ENCODE measurements at regions not wholly inside any gene's neighbourhood (a gene's known extent, or its start where the extent isn't known, plus 50 kb on each side); places are given as distances from the start of the nearest gene placed in this dataset.

DNA sequence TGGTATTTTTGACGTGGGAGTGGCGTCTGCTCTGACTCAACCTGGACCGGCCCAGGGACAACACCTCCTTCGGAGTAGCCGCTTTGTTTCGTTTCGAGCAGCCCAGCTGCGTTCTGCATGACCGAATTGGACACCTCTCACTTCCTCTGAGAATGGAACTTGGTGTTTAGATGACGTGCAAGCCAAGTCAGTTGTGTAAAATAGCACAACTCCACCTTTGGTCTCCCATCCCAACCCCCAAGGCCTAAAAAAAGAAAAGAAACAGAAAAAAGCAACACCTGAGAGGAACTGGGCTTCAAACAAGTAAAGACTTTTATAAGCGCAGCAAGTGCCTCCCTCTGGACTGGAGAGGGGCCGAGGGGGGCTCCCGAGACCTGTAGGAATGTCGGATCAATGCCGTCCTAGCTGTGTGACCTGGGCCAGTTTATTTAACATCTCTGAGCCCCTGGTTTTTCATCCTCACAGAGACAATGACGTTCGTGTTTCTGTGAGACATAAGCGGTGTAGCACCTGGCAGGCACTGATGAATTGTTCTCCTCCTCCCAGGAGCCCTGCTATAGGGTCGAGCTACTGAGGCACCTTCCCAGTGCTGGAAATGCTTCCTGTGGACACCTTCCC lies 52.0 kb upstream of the SMNDC1 start:
- BruUV-seq (replicated peaks), result no TSS peak
- no peaks in the 10 kb centered on the region for H4K20me1 ChIP-seq (ENCODE audit: control insufficient read depth, insufficient read depth)
- POLR2A ChIA-PET, result interaction anchor here (0.6 to 6.4 kb wide), 18 partner anchors 10 to 485 kb away, joined by 3 to 102 read pairs (median 5); partner anchors contain the start of gene DUSP5
- no peaks in the 10 kb centered on the region for H3K79me2 ChIP-seq (ENCODE audit: control insufficient read depth, insufficient read depth, low read length)
- SMC1A ChIA-PET (ENCODE audit: uncharacterized antibody, unreplicated experiment), result interaction anchor here (0.8 to 11.1 kb wide), 22 partner anchors 10 to 215 kb away, joined by 3 to 283 read pairs (median 9); partner anchors contain the start of gene DUSP5
- H3K27ac ChIP-seq (ENCODE audit: control insufficient read depth, insufficient read depth), result peak overlapping the region; percentile 100
- WGBS (ENCODE audit: insufficient coverage, insufficient replicate concordance, low lambda C conversion rate, missing lambda C conversion rate), result 0% methylated on average over 19 of the region's 19 CpGs
- peaks cover 62% of the 10 kb centered on the region for H3K4me1 ChIP-seq (ENCODE audit: control insufficient read depth, insufficient read depth, low read length)
- peak; percentile 97 for FAIRE-seq
- peak; percentile 100 for DNase-seq (ENCODE audit: low read depth, low spot score)
- H3K4me3 ChIP-seq, result peak overlapping the region; percentile 58; the same call in 1 of the 2 replicates
- intact Hi-C loops (cut with micrococcal nuclease; ENCODE audit: unreplicated experiment) (loop anchor here (1.0 to 2.0 kb wide), 8 partner anchors 30 to 180 kb away; partner anchors contain the start of gene DUSP5), in situ Hi-C loops (cut with MboI) (loop anchor here (5.0 kb wide), 2 partner anchors 56 to 146 kb away; no protein-coding TSS in a partner anchor)
- no peak overlapping the region; the same call in 1 of the 2 replicates for H2AFZ ChIP-seq (ENCODE audit: control insufficient read depth, low read depth, low read length)
- H3K36me3 ChIP-seq (ENCODE audit: control insufficient read depth in 2 of 2, insufficient read depth in 2 of 2, low read length in 1 of 2), result no peaks in the 10 kb centered on the region
- RAD21 ChIA-PET (ENCODE audit: unreplicated experiment), result interaction anchor here (0.8 to 6.9 kb wide), 20 partner anchors 10 to 193 kb away, joined by 3 to 325 read pairs (median 8); partner anchors contain the start of genes DUSP5 and SMNDC1
- H3K9ac ChIP-seq (ENCODE audit: control insufficient read depth, insufficient read depth, low read length), result peak overlapping the region; percentile 98
- CTCF ChIA-PET, result interaction anchor here (1.3 to 8.7 kb wide), 9 partner anchors 10 to 190 kb away, joined by 5 to 251 read pairs (median 17); partner anchors contain the start of gene DUSP5
- H3K27me3 ChIP-seq (replicated peaks in 1 of 2; ENCODE audit: control insufficient read depth in 2 of 2, insufficient read depth in 2 of 2, low read length in 1 of 2), result no peaks in the 10 kb centered on the region
- peak; percentile 76 for ATAC-seq
- no peaks in the 10 kb centered on the region; the same call in 2 of the 3 replicates for H3K9me3 ChIP-seq (replicated peaks; ENCODE audit: control insufficient read depth, insufficient read depth, low read length)
- H3K4me2 ChIP-seq (ENCODE audit: control insufficient read depth, insufficient read depth), result peak overlapping the region; percentile 100
- peak; percentile 99 for TF ChIP-seq RELA (IDR thresholded peaks at IDR 0.05; ENCODE audit: borderline replicate concordance, partially characterized antibody)
- TF ChIP-seq BHLHE40 (IDR thresholded peaks at IDR 0.05; ENCODE audit: borderline replicate concordance in 1 of 2, low read depth in 2 of 2, low read length in 1 of 2), result peak; percentile 91 to 94
- TF ChIP-seq, protein P1, sequence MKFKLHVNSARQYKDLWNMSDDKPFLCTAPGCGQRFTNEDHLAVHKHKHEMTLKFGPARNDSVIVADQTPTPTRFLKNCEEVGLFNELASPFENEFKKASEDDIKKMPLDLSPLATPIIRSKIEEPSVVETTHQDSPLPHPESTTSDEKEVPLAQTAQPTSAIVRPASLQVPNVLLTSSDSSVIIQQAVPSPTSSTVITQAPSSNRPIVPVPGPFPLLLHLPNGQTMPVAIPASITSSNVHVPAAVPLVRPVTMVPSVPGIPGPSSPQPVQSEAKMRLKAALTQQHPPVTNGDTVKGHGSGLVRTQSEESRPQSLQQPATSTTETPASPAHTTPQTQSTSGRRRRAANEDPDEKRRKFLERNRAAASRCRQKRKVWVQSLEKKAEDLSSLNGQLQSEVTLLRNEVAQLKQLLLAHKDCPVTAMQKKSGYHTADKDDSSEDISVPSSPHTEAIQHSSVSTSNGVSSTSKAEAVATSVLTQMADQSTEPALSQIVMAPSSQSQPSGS (IDR thresholded peaks at IDR 0.05; ENCODE audit: low read length), result no peak
- peak; percentile 99 for TF ChIP-seq IRF4 (IDR thresholded peaks at IDR 0.05; ENCODE audit: low read depth, low read length)
- TF ChIP-seq ESRRA (IDR thresholded peaks at IDR 0.05; ENCODE audit: low read length), result 0 out of 2 replicates have a peak, but pooled peaks have one; percentile 75
- no peak for TF ChIP-seq CBX3 (IDR thresholded peaks at IDR 0.05; ENCODE audit: borderline replicate concordance, low read depth)
- TF ChIP-seq PAX8 (IDR thresholded peaks at IDR 0.05), result peak; percentile 97
- peak; percentile 99 for TF ChIP-seq STAT3 (IDR thresholded peaks at IDR 0.05; ENCODE audit: low read depth, low read length)
- 0 out of 2 replicates have a peak, but pooled peaks have one; percentile 35 for TF ChIP-seq TAF1 (IDR thresholded peaks at IDR 0.05; ENCODE audit: borderline replicate concordance, low read depth, low read length)
- peak; percentile 99 for TF ChIP-seq NR2F1 (conservative IDR thresholded peaks at IDR 0.05)
- TF ChIP-seq MTA2 (IDR thresholded peaks at IDR 0.05; ENCODE audit: low read depth), result peak; percentile 100
- TF ChIP-seq ZNF217 (IDR thresholded peaks at IDR 0.05), result 0 out of 2 replicates have a peak, but pooled peaks have one; percentile 13
- TF ChIP-seq, protein P2, sequence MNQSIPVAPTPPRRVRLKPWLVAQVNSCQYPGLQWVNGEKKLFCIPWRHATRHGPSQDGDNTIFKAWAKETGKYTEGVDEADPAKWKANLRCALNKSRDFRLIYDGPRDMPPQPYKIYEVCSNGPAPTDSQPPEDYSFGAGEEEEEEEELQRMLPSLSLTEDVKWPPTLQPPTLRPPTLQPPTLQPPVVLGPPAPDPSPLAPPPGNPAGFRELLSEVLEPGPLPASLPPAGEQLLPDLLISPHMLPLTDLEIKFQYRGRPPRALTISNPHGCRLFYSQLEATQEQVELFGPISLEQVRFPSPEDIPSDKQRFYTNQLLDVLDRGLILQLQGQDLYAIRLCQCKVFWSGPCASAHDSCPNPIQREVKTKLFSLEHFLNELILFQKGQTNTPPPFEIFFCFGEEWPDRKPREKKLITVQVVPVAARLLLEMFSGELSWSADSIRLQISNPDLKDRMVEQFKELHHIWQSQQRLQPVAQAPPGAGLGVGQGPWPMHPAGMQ (IDR thresholded peaks at IDR 0.05; ENCODE audit: borderline replicate concordance), result 0 out of 2 replicates have a peak, but pooled peaks have one; percentile 41
- no peak for TF ChIP-seq RB1 (IDR thresholded peaks at IDR 0.05; ENCODE audit: borderline replicate concordance)
- TF ChIP-seq FOXK2 (IDR thresholded peaks at IDR 0.05), result peak; percentile 87
- TF ChIP-seq TBL1XR1 (IDR thresholded peaks at IDR 0.05; ENCODE audit: low read depth, low read length), result peak; percentile 100
- TF ChIP-seq POLR2A (IDR thresholded peaks at IDR 0.05; ENCODE audit: low read depth, low read length), result peak; percentile 53
- peak; percentile 99 for TF ChIP-seq BACH1 (IDR thresholded peaks at IDR 0.05; ENCODE audit: borderline replicate concordance)
- peak; percentile 98 for TF ChIP-seq ATF7 (IDR thresholded peaks at IDR 0.05; ENCODE audit: low read depth)
- no peak; a peak in 1 of 4 replicates for TF ChIP-seq CEBPB (IDR thresholded peaks at IDR 0.05; ENCODE audit: borderline replicate concordance in 1 of 2, low read depth in 2 of 2, low read length in 2 of 2)
- peak; percentile 32; the same call in 1 of the 2 replicates for TF ChIP-seq POLR2AphosphoS5 (IDR thresholded peaks at IDR 0.05; ENCODE audit: low read length)
- TF ChIP-seq ZNF24 (IDR thresholded peaks at IDR 0.05), result peak; percentile 86
